ENCODE measurements at regions not wholly inside any gene's neighbourhood (a gene's known extent, or its start where the extent isn't known, plus 50 kb on each side); places are given as distances from the start of the nearest gene placed in this dataset.

GRCh38 chr6:9056556-9056955 is 621.2 kb upstream of the SLC35B3 start:
- no peak overlapping the region for H3K27ac ChIP-seq
- TF ChIP-seq, protein P1, sequence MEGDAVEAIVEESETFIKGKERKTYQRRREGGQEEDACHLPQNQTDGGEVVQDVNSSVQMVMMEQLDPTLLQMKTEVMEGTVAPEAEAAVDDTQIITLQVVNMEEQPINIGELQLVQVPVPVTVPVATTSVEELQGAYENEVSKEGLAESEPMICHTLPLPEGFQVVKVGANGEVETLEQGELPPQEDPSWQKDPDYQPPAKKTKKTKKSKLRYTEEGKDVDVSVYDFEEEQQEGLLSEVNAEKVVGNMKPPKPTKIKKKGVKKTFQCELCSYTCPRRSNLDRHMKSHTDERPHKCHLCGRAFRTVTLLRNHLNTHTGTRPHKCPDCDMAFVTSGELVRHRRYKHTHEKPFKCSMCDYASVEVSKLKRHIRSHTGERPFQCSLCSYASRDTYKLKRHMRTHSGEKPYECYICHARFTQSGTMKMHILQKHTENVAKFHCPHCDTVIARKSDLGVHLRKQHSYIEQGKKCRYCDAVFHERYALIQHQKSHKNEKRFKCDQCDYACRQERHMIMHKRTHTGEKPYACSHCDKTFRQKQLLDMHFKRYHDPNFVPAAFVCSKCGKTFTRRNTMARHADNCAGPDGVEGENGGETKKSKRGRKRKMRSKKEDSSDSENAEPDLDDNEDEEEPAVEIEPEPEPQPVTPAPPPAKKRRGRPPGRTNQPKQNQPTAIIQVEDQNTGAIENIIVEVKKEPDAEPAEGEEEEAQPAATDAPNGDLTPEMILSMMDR (IDR thresholded peaks at IDR 0.05), result no peak
- TF ChIP-seq POLR2A (IDR thresholded peaks at IDR 0.05), result no peak
- H3K4me3 ChIP-seq, result no peak overlapping the region
- H3K27me3 ChIP-seq, result no peaks in the 10 kb centered on the region
- DNase-seq, result no peak
- no peaks in the 10 kb centered on the region for H3K36me3 ChIP-seq
- H3K9me3 ChIP-seq, result no peaks in the 10 kb centered on the region
- intact Hi-C loops (cut with DNase I; ENCODE audit: low total_unique reads), result no loop called here
- H3K4me1 ChIP-seq, result no peaks in the 10 kb centered on the region

GRCh38 chr6:9044426-9044825 is 609.1 kb upstream of the SLC35B3 start:
- Histone ChIP-seq H3K9me3 (no peaks in the 10 kb centered on the region), H3K27ac (no peak overlapping the region), H3K4me3 (no peak overlapping the region), H3K27me3 (no peaks in the 10 kb centered on the region), H3K4me1 (no peaks in the 10 kb centered on the region), H3K36me3 (no peaks in the 10 kb centered on the region)
- DNase-seq, result no peak
- intact Hi-C loops (cut with DNase I; ENCODE audit: low total_unique reads), result no loop called here
- TF ChIP-seq, protein P1 (IDR thresholded peaks at IDR 0.05), result no peak
- TF ChIP-seq POLR2A (IDR thresholded peaks at IDR 0.05), result no peak

DNA sequence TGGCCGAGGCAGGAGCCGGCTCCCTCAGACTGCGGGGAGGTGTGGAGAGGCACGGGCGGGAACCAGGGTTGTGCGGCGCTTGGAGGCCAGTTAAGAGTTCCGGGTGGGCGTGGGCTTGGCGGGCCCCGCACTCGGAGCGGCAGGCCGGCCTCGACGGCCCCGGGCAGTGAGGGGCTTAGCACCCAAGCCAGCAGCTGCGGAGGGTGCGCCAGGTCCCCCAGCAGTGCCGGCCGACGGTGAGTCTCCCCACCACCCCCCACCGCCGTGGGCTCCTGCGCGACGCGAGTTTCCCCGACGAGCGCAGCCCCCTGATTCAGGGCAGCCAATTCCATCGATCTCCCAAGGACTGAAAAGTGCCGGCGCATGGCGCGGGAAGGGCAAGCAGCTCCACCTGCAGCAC is 605.4 kb upstream of the SLC35B3 start:
- Histone ChIP-seq H3K4me1 (no peaks in the 10 kb centered on the region), H3K4me3 (no peak overlapping the region), H3K9me3 (no peaks in the 10 kb centered on the region), H3K27me3 (no peaks in the 10 kb centered on the region), H3K36me3 (no peaks in the 10 kb centered on the region), H3K27ac (no peak overlapping the region)
- TF ChIP-seq POLR2A (IDR thresholded peaks at IDR 0.05), result no peak
- TF ChIP-seq, protein P1 (IDR thresholded peaks at IDR 0.05), result no peak
- DNase-seq, result no peak
- intact Hi-C loops (cut with DNase I; ENCODE audit: low total_unique reads), result no loop called here

GRCh38 chr6:9039258-9039657 is 603.9 kb upstream of the SLC35B3 start:
- Histone ChIP-seq H3K9me3 (no peaks in the 10 kb centered on the region), H3K4me1 (no peaks in the 10 kb centered on the region), H3K27me3 (no peaks in the 10 kb centered on the region), H3K4me3 (no peak overlapping the region), H3K36me3 (no peaks in the 10 kb centered on the region), H3K27ac (no peak overlapping the region)
- DNase-seq, result no peak
- intact Hi-C loops (cut with DNase I; ENCODE audit: low total_unique reads), result no loop called here
- TF ChIP-seq, protein P1 (IDR thresholded peaks at IDR 0.05), result no peak
- no peak for TF ChIP-seq POLR2A (IDR thresholded peaks at IDR 0.05)

GRCh38 chr6:9028086-9028485 is 592.7 kb upstream of the SLC35B3 start:
- Histone ChIP-seq H3K9me3 (no peaks in the 10 kb centered on the region), H3K4me3 (no peak overlapping the region), H3K27me3 (no peaks in the 10 kb centered on the region), H3K4me1 (no peaks in the 10 kb centered on the region), H3K36me3 (no peaks in the 10 kb centered on the region), H3K27ac (no peak overlapping the region)
- intact Hi-C loops (cut with DNase I; ENCODE audit: low total_unique reads), result no loop called here
- no peak for DNase-seq
- TF ChIP-seq POLR2A (IDR thresholded peaks at IDR 0.05), result no peak
- TF ChIP-seq, protein P1 (IDR thresholded peaks at IDR 0.05), result no peak

Data from uterus (tissue), 3 donors.